Loucy (cell line): ENCODE measurements at regions not wholly inside any gene's neighbourhood (a gene's known extent, or its start where the extent isn't known, plus 50 kb on each side); places are given as distances from the start of the nearest gene placed in this dataset.

Experiments used
- H2AFZ ChIP-seq: fragments of 200-600 bp; sonication (generic); 2 replicates; pipeline ENCODE4 v1.6.0; 2016; ENCODE audit warnings: antibody characterized with exemption, mild to moderate bottlenecking, low read length, moderate library complexity
- H3F3A ChIP-seq: fragments of 200-600 bp; 2 replicates; pipeline ENCODE4 v1.6.0; 2016; ENCODE audit warnings: antibody characterized with exemption, low read depth, mild to moderate bottlenecking
- H3K27me3 ChIP-seq: fragments of 200-600 bp; sonication (generic); 2 replicates; pipeline ENCODE4 v1.6.1; 2014; ENCODE audit warnings: low read length, mild to moderate bottlenecking; ENCODE audit not compliant: insufficient read depth, poor library complexity, severe bottlenecking
- H3K36me3 ChIP-seq: fragments of 200-600 bp; sonication (generic); 2 replicates; pipeline ENCODE4 v1.6.1; 2016; ENCODE audit warnings: low read length; ENCODE audit not compliant: insufficient read depth
- H3K4me1 ChIP-seq: fragments of 200-600 bp; sonication (generic); 2 replicates; pipeline ENCODE4 v1.5.1; 2014; ENCODE audit warnings: low read length, mild to moderate bottlenecking; ENCODE audit not compliant: insufficient read depth, poor library complexity, severe bottlenecking
- H3K4me2 ChIP-seq: fragments of 200-600 bp; sonication (generic); 2 replicates; pipeline ENCODE4 v1.6.0; 2014; ENCODE audit warnings: antibody characterized with exemption, low read length, low read depth, mild to moderate bottlenecking; ENCODE audit not compliant: poor library complexity, severe bottlenecking
- H3K4me3 ChIP-seq: fragments of 200-600 bp; sonication (generic); 2 replicates; pipeline ENCODE4 v1.5.1; 2014; ENCODE audit warnings: low read length, mild to moderate bottlenecking, mixed read lengths; ENCODE audit not compliant: poor library complexity, severe bottlenecking
- H3K79me2 ChIP-seq: fragments of 200-600 bp; sonication (generic); 2 replicates; pipeline ENCODE4 v1.6.1; 2014; ENCODE audit warnings: low read length; ENCODE audit not compliant: insufficient read depth
- H3K9ac ChIP-seq: fragments of 200-600 bp; sonication (generic); 2 replicates; pipeline ENCODE4 v1.6.0; 2014; ENCODE audit warnings: mild to moderate bottlenecking, low read depth, low read length, moderate library complexity; ENCODE audit not compliant: poor library complexity, severe bottlenecking
- H3K9me2 ChIP-seq: fragments of 200-600 bp; sonication (generic); replicated peaks from 2 replicates; pipeline ENCODE4 v1.6.1; 2016; ENCODE audit warnings: low read depth, low read length, mixed read lengths
- H3K9me3 ChIP-seq: fragments of 200-600 bp; sonication (generic); 2 replicates; pipeline ENCODE4 v1.6.1; 2014; ENCODE audit warnings: mild to moderate bottlenecking, antibody characterized with exemption, low read length, low read depth; ENCODE audit not compliant: insufficient read depth
- H4K20me1 ChIP-seq: fragments of 200-600 bp; sonication (generic); 2 replicates; pipeline ENCODE4 v1.6.0; 2014; ENCODE audit warnings: antibody characterized with exemption, low read length, mild to moderate bottlenecking; ENCODE audit not compliant: insufficient read depth, poor library complexity, severe bottlenecking
- CTCF ChIP-seq: fragments of 200-600 bp; sonication (generic); conservative IDR thresholded peaks from 2 replicates; pipeline ENCODE4 v1.5.1; 2014; ENCODE audit warnings: mild to moderate bottlenecking, antibody characterized with exemption, low read length
- EZH2phosphoT487 ChIP-seq: fragments of 200-600 bp; IDR thresholded peaks from 2 replicates; pipeline ENCODE4 v1.6.1; 2018; ENCODE audit warnings: antibody characterized with exemption, mild to moderate bottlenecking, moderate library complexity, borderline replicate concordance

DNA sequence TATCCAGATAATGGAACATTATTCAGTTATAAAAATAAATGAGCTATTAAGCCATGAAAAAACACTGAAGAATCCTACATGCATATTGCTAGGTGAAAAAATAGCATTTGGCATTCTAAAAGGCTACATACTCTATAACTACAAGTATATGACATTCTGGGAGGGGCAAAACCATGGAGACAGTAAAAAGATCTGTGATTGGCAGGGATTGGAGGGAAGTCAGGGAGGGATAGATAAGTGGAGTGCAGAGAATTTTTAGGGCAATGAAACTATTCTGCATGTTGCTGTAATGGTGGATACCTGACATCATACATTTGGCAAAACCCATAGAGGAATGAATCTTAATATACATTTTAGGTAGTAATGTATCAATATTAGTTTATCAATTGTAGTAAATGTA, 63.1 kb upstream of the SLC38A2 start:
- H3K9me3 ChIP-seq = no peaks in the 10 kb centered on the region
- TF ChIP-seq CTCF (no peak), EZH2phosphoT487 (no peak)
- no peaks in the 10 kb centered on the region for H3F3A ChIP-seq
- peaks cover 26% of the 10 kb centered on the region for H3K4me1 ChIP-seq
- no peak overlapping the region for H2AFZ ChIP-seq
- no peaks in the 10 kb centered on the region for H3K27me3 ChIP-seq
- H3K4me3 ChIP-seq = no peak overlapping the region
- H3K4me2 ChIP-seq = no peak overlapping the region
- H3K9me2 ChIP-seq = no peaks in the 10 kb centered on the region
- no peaks in the 10 kb centered on the region for H4K20me1 ChIP-seq
- no peaks in the 10 kb centered on the region for H3K36me3 ChIP-seq
- no peaks in the 10 kb centered on the region for H3K79me2 ChIP-seq
- H3K9ac ChIP-seq = no peak overlapping the region

DNA sequence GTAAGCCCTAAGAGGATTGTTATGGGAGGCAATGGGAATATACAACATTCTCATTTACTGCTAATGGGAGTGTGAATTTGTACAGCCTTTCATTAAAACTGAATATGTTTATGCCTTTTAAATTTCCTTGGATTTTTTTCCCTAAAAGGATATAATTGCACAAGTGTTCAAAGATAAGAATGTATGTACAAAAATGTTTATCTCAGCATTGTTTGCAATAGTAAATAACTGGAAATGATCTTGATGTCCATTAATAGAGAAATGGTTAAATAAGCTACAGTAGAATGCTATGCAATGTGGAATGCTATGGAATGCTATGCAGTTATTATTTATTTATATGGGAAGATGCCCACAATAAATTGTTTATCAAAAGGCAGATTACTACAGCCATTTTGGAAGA, 62.5 kb upstream of the SLC38A2 start:
- peaks cover 31% of the 10 kb centered on the region for H3K4me1 ChIP-seq
- H3K4me3 ChIP-seq = no peak overlapping the region
- no peaks in the 10 kb centered on the region for H3K9me3 ChIP-seq
- H3K27me3 ChIP-seq = no peaks in the 10 kb centered on the region
- H4K20me1 ChIP-seq = no peaks in the 10 kb centered on the region
- no peak overlapping the region for H3K4me2 ChIP-seq
- TF ChIP-seq EZH2phosphoT487 (no peak), CTCF (no peak)
- no peaks in the 10 kb centered on the region for H3K9me2 ChIP-seq
- no peaks in the 10 kb centered on the region for H3F3A ChIP-seq
- H3K36me3 ChIP-seq = no peaks in the 10 kb centered on the region
- no peak overlapping the region for H2AFZ ChIP-seq
- H3K9ac ChIP-seq = no peak overlapping the region
- H3K79me2 ChIP-seq = no peaks in the 10 kb centered on the region

DNA sequence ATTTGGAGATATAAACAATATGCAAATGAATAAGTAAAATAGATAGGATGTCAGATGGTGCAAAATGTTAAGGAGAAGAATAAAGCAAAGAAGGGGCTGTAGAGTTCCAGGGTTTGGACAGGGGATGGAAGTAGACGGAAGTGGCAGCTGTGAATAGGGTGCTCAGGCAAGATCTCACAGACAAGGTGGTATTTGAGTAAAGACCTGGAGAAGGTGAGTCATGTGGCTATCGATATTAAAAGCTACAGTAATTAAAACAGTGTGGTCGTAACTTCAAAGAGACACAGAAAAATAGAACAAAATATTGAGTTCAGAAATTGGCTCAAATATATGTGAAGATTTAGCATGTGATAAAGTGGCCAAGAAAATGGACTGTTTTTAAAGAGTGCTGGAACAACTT, 61.3 kb upstream of the SLC38A2 start:
- H3K9me3 ChIP-seq = no peaks in the 10 kb centered on the region
- H3K9me2 ChIP-seq = no peaks in the 10 kb centered on the region
- H3K4me3 ChIP-seq = no peak overlapping the region
- H2AFZ ChIP-seq = no peak overlapping the region
- no peaks in the 10 kb centered on the region for H3K79me2 ChIP-seq
- H3K36me3 ChIP-seq = no peaks in the 10 kb centered on the region
- no peaks in the 10 kb centered on the region for H3F3A ChIP-seq
- H3K9ac ChIP-seq = no peak overlapping the region
- peaks cover 31% of the 10 kb centered on the region for H3K4me1 ChIP-seq
- no peak for TF ChIP-seq EZH2phosphoT487
- no peak for TF ChIP-seq CTCF
- H4K20me1 ChIP-seq = no peaks in the 10 kb centered on the region
- no peak overlapping the region for H3K4me2 ChIP-seq
- H3K27me3 ChIP-seq = no peaks in the 10 kb centered on the region
